Activated CD4-positive, alpha-beta T cell treated with anti-CD3 and anti-CD28 coated beads for 36 hours (primary cell): ENCODE measurements at regions not wholly inside any gene's neighbourhood (a gene's known extent, or its start where the extent isn't known, plus 50 kb on each side); places are given as distances from the start of the nearest gene placed in this dataset.

Experiments
- ATAC-seq: fragments of 200-7000 bp; cut with Tn5 transposase; one replicate; pipeline ENCODE4 v1.10.0; 2021; ENCODE audit warnings: mild to moderate bottlenecking, moderate library complexity
- CTCF ChIA-PET: fragments of 350-600 bp; sonication (Branson Sonifier 250); formaldehyde crosslinking; loops from one replicate; lab custom pipeline; 2021; ENCODE audit warnings: antibody characterized with exemption; lab: Charles Lee
- POLR2A ChIA-PET: fragments of 350-600 bp; sonication (Branson Sonifier 250); formaldehyde crosslinking; loops from one replicate; lab custom pipeline; 2021; ENCODE audit warnings: antibody characterized with exemption, inconsistent platforms; lab: Charles Lee
- DNase-seq: peaks from one replicate; pipeline ENCODE4 v3.0.0-alpha.2; 2020
- H3K27ac Mint-ChIP-seq: one replicate; pipeline ENCODE4 v1.8.0; 2021; ENCODE audit warnings: mixed read lengths
- H3K27me3 Mint-ChIP-seq: one replicate; pipeline ENCODE4 v1.8.0; 2021; ENCODE audit warnings: mixed read lengths
- H3K36me3 Mint-ChIP-seq: one replicate; pipeline ENCODE4 v1.8.0; 2021; ENCODE audit warnings: low read depth, mixed read lengths
- H3K4me1 Mint-ChIP-seq: one replicate; pipeline ENCODE4 v1.8.0; 2021; ENCODE audit warnings: mixed read lengths
- H3K4me3 Mint-ChIP-seq: one replicate; pipeline ENCODE4 v1.8.0; 2021; ENCODE audit warnings: mild to moderate bottlenecking, moderate library complexity, mixed read lengths
- H3K9me3 Mint-ChIP-seq: one replicate; pipeline ENCODE4 v1.8.0; 2021; ENCODE audit warnings: low read depth, mixed read lengths
- intact Hi-C, 2 experiments: fragments of 100-400 bp; cut with DNase I in 1 of 2; cut with micrococcal nuclease in 1 of 2; formaldehyde crosslinking; loops; one replicate each; pipeline versions ENCODE4 v1.14.2 to v1.15.1; 2022 to 2024; cut with DNase I, micrococcal nuclease

DNA sequence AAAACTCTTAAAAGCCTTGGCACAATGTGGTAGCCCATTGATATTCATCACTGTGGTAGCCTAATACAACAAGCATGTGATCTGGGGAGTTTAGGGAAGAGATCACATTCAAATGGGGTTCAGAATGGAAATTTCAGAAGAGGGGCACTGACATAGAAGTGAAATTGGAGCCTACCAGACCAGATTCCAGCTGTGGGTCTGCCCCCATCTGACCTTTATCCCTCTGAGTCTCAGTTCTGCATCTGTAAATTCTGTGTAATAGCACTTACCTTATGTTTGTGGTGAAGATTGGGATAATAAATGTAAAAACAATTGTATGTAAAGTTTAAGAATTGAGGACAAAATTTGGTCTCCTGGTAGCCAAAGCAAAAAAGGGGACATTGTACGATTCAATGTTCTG is 320.4 kb upstream of the BOD1L1 start:
- ATAC-seq, result no peak
- Mint-ChIP-seq H3K36me3 (no peaks in the 10 kb centered on the region), H3K27me3 (no peaks in the 10 kb centered on the region)

DNA sequence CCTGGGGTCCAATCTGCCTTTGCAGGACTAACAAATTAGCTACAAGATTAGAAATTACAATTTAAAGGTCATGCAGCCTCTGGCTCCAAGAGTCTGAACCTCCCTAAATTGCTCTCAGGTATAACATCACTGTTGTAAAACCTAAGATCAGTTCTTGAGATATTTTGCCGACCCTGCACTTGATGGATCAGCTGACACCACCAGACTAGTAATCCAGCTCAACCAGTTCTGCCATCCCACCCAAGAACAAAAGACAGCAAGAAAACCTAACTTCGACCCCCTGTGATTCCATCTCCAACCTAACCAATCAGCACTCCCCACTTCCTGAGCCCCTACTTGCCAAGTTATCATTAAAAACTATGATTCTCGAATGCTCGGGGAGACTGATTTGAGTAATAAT is 323.0 kb upstream of the BOD1L1 start:
- no peak overlapping the region for H3K27ac Mint-ChIP-seq
- intact Hi-C loops, result no loop called here
- H3K36me3 Mint-ChIP-seq, result no peaks in the 10 kb centered on the region
- ChIA-PET CTCF (no interaction called here), POLR2A (no interaction called here)
- DNase-seq, result no peak
- H3K4me3 Mint-ChIP-seq, result no peak overlapping the region
- peaks cover 2% of the 10 kb centered on the region for H3K27me3 Mint-ChIP-seq
- no peaks in the 10 kb centered on the region for H3K9me3 Mint-ChIP-seq
- no peaks in the 10 kb centered on the region for H3K4me1 Mint-ChIP-seq
- ATAC-seq, result no peak

More for the DNA sequence above, 320.4 kb upstream of the BOD1L1 start:
- Mint-ChIP-seq H3K27ac (no peak overlapping the region), H3K4me1 (no peaks in the 10 kb centered on the region), H3K4me3 (no peak overlapping the region), H3K9me3 (no peaks in the 10 kb centered on the region)
- CTCF ChIA-PET, result interaction anchor here (1.0 kb wide), 1 partner anchor 750 kb away, joined by 3 read pairs; no protein-coding TSS in a partner anchor
- no peak for DNase-seq
- POLR2A ChIA-PET, result no interaction called here
- intact Hi-C loops, result loop anchor here in 1 of 2 experiments (10.0 kb wide), 1 partner anchor 157 kb away; no protein-coding TSS in a partner anchor

DNA sequence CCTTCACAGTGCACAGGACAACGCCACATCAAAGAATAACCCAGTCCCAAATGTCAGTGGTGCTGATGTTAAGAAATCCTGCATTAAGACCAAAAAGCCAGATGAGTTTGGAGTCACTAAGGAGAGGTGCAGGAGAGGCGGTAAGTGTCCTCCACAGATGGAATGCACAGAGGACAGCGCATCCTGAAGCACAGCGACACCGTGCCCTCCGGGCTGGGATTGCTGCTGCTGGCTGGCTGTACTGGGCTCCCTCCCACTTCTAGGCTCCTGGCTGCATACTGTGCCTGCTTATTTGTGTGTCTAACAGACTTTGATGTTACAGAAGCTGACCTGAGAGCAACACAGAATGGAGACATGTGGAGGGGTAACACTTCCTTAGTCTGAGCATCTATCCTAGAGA is 325.6 kb upstream of the BOD1L1 start:
- ATAC-seq (no peak), DNase-seq (no peak)
- Mint-ChIP-seq H3K4me3 (no peak overlapping the region), H3K27me3 (peaks cover 2% of the 10 kb centered on the region), H3K36me3 (no peaks in the 10 kb centered on the region), H3K4me1 (no peaks in the 10 kb centered on the region), H3K27ac (no peak overlapping the region), H3K9me3 (no peaks in the 10 kb centered on the region)
- ChIA-PET POLR2A (no interaction called here), CTCF (no interaction called here)
- intact Hi-C loops, result no loop called here

DNA sequence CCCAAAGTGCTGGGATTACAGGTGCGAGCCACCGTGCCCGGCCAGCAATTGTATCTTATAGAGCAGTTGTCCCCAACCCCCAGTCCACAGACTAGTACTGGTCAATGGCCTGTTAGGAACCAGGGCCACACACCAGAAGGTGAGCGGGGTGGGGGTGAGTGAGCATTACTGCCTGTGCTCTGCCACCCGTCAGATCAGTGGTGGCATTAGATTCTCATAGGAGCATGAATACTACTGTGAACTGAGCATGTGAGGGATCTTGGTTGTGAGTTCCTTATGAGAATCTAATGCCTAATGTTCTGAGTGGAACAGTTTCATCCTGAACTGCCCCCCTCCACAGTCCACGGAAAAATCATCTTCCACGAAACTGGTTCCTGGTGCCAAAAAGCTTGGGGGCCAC is 328.0 kb upstream of the BOD1L1 start:
- intact Hi-C loops, result no loop called here
- POLR2A ChIA-PET, result no interaction called here
- ATAC-seq (no peak), DNase-seq (no peak)
- Mint-ChIP-seq H3K9me3 (no peaks in the 10 kb centered on the region), H3K4me1 (no peaks in the 10 kb centered on the region), H3K4me3 (no peak overlapping the region), H3K27ac (no peak overlapping the region), H3K27me3 (peaks cover 4% of the 10 kb centered on the region), H3K36me3 (no peaks in the 10 kb centered on the region)
- CTCF ChIA-PET, result no interaction called here

DNA sequence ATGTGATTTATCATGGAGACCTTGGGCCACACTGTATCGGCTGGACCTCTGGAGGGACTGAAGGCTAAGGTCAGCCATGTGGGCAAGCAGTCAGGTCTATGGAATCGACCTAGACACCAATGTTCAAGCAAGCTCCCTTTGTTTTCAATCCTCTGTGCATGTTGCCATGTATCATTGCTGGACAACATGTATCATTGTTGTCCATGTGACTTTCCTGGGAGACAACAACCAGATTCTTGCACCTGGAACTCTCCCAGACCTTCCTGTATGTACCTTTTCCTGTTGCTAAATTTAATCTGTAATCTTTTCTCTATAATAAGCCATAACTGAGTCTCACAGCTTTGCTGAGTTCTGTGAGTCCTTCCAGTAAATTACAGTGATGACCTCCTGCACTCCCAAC is 329.4 kb upstream of the BOD1L1 start:
- H3K9me3 Mint-ChIP-seq, result no peaks in the 10 kb centered on the region
- POLR2A ChIA-PET, result no interaction called here
- no peaks in the 10 kb centered on the region for H3K36me3 Mint-ChIP-seq
- DNase-seq, result no peak
- peaks cover 4% of the 10 kb centered on the region for H3K27me3 Mint-ChIP-seq
- no peaks in the 10 kb centered on the region for H3K4me1 Mint-ChIP-seq
- H3K4me3 Mint-ChIP-seq, result no peak overlapping the region
- intact Hi-C loops, result no loop called here
- H3K27ac Mint-ChIP-seq, result no peak overlapping the region
- ATAC-seq, result no peak
- CTCF ChIA-PET, result no interaction called here

DNA sequence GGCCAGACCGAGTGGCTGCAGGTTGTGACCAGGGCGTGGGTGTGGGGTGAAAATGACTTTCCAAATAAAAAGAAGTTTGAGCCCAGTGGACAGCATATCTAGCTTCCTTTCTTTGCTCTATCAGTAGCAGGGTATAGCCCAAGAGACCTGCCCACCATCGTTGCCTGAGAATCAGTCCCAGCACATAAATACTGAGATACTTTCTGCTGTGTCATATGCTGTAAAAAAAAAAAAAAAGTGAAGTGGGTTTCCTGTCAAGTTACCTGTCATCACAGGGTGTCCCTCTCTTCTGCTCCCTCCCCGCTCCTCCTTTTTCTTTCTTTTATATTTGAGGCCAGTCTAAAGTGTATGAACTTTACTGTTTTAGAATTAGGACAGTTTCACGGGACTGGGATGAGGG is 330.3 kb upstream of the BOD1L1 start:
- peaks cover 4% of the 10 kb centered on the region for H3K27me3 Mint-ChIP-seq
- no peaks in the 10 kb centered on the region for H3K36me3 Mint-ChIP-seq
- no peak overlapping the region for H3K4me3 Mint-ChIP-seq
- DNase-seq (no peak), ATAC-seq (no peak)
- ChIA-PET CTCF (no interaction called here), POLR2A (no interaction called here)
- H3K27ac Mint-ChIP-seq, result no peak overlapping the region
- no peaks in the 10 kb centered on the region for H3K9me3 Mint-ChIP-seq
- H3K4me1 Mint-ChIP-seq, result no peaks in the 10 kb centered on the region
- intact Hi-C loops, result no loop called here

DNA sequence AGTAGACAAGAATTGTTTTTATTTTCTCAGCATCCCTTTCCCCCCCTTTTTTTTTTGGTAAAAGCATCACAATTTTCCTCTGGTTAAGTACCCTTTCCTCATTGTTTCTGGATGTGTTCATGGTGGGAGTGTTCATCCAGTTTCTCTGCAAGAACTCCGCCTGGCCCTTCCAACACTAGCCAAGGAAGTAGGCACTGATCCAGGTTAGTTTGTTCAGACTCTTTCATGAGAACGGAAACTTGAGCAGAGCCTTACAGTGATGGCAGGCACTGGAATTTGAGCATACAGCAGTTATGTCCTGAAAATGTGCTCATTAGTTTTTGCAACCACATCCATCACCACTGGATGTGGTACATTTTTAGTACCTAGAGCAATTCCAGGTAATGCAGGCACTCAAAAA is 336.1 kb upstream of the BOD1L1 start:
- Mint-ChIP-seq H3K27me3 (peaks cover 2% of the 10 kb centered on the region), H3K9me3 (no peaks in the 10 kb centered on the region), H3K36me3 (no peaks in the 10 kb centered on the region), H3K4me1 (no peaks in the 10 kb centered on the region), H3K27ac (no peak overlapping the region), H3K4me3 (no peak overlapping the region)
- ATAC-seq (no peak), DNase-seq (no peak)
- CTCF ChIA-PET, result no interaction called here
- intact Hi-C loops, result no loop called here
- POLR2A ChIA-PET, result no interaction called here

DNA sequence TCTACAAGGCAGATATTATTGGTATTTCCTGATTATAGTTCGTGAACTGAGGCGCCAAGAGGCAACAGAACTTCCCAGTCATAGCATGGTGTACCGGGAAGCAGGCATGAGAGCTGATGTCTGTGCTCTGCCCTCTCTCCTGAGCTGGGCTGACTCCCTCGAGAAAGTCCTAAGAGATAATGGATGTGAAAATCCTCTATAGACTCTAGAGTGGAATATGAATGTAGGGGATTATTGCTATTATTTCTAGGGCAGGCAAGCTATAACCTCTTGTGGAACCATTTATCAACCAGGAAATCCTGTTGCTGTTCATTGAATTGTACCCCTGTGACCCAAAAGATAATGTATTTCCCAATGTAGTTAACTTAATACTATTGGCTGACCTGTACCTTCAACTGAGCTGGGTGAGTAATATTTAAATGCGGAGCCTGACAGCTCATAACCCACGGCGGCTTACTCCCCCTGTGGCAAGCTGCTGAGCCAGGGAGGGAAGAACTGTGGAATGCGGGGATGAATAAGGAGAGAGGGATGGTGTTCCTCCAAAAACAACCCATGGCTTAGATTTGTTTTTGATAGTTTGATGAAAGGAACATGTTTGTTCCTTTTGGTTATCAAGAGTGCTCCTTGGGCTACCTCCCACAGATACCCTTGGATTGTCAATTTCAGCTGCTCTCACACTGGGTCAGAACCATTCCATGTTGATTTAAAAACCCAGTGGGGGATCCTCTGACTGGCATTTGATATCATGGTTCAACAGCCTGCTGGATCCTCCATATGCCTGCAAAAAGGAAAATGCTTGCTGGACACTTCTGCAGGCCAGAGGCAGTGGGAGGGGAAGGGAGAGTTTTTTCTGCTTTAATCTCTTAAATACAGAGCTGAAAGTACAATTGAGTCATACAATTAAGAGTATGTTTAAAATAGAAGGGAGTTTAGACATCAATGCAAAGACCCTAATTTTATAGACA is 339.0 kb upstream of the BOD1L1 start:
- H3K27me3 Mint-ChIP-seq, result no peaks in the 10 kb centered on the region
- no peaks in the 10 kb centered on the region for H3K4me1 Mint-ChIP-seq
- H3K4me3 Mint-ChIP-seq, result no peak overlapping the region
- no peaks in the 10 kb centered on the region for H3K9me3 Mint-ChIP-seq
- H3K27ac Mint-ChIP-seq, result no peak overlapping the region
- ATAC-seq (no peak), DNase-seq (no peak)
- intact Hi-C loops, result no loop called here
- ChIA-PET POLR2A (no interaction called here), CTCF (no interaction called here)
- H3K36me3 Mint-ChIP-seq, result no peaks in the 10 kb centered on the region

DNA sequence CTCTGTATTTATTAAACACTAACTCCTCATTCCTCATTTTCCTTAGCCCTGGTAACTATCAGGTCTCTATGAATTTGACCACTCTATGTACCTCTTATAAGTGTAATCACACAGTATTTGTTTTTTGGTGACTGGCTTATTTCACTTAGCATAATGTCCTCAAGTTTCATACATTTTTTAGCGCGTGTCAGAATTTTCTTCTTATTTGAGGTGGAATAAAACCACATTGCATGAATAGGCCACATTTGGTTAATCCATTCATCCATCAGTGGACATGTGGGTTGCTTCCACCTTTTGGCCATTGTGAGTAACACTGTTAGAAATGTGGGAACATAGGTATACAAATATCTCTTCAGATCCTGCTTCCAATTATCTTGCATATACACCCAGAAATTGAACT is 341.2 kb upstream of the BOD1L1 start:
- ATAC-seq (no peak), DNase-seq (no peak)
- Mint-ChIP-seq H3K27ac (no peak overlapping the region), H3K4me1 (no peaks in the 10 kb centered on the region), H3K4me3 (no peak overlapping the region), H3K9me3 (no peaks in the 10 kb centered on the region), H3K27me3 (no peaks in the 10 kb centered on the region), H3K36me3 (no peaks in the 10 kb centered on the region)
- ChIA-PET CTCF (no interaction called here), POLR2A (no interaction called here)
- intact Hi-C loops, result no loop called here

DNA sequence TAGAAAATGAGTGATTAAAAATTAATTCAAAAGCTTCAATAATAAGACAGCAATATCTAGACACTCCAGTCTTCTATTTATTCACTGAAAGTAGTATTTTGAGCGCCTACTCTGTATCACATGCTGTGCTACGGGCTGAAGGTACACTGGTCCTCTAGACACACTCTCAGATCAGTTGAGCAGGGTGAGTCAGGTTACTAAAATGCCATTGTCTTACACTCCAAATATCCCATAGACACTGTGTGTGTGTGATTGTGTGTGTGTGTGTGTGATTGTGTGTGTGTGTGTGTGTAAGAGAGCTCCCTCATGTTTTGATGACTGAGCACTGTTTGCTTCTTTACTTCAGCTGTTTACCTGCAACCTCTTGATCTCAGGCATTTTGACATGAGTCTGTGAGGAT is 342.8 kb upstream of the BOD1L1 start:
- CTCF ChIA-PET, result no interaction called here

DNA sequence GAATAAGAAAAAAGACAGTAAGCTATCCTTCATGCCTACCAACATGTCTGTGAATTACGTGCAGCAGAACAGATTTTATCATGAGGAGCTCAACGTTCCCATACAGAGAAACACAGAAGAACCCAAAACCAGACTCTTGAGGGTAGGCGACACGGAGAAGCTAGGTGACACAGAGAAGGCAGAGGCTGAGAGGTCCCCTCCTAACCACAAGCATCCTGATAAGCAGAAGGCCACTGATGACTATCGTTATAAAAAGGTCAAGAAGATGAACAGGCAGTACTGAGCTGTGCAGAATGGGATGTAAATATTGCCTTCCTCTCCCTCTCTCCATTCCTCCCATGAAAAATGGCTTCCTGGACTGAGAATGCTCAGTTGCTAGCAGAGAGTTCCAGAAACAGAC is 350.2 kb upstream of the BOD1L1 start:
- POLR2A ChIA-PET, result no interaction called here
- ATAC-seq (no peak), DNase-seq (no peak)
- peaks cover 4% of the 10 kb centered on the region for H3K9me3 Mint-ChIP-seq
- H3K27ac Mint-ChIP-seq, result no peak overlapping the region
- H3K4me3 Mint-ChIP-seq, result no peak overlapping the region
- H3K36me3 Mint-ChIP-seq, result no peaks in the 10 kb centered on the region
- CTCF ChIA-PET, result interaction anchor here (0.6 to 1.4 kb wide), 2 partner anchors 28 to 582 kb away, joined by 3 read pairs; no protein-coding TSS in a partner anchor
- H3K27me3 Mint-ChIP-seq, result peaks cover 4% of the 10 kb centered on the region
- intact Hi-C loops, result no loop called here
- H3K4me1 Mint-ChIP-seq, result peaks cover 8% of the 10 kb centered on the region

More for the DNA sequence above, 342.8 kb upstream of the BOD1L1 start:
- Mint-ChIP-seq H3K36me3 (no peaks in the 10 kb centered on the region), H3K9me3 (no peaks in the 10 kb centered on the region), H3K4me1 (no peaks in the 10 kb centered on the region), H3K27me3 (no peaks in the 10 kb centered on the region), H3K4me3 (no peak overlapping the region), H3K27ac (no peak overlapping the region)
- intact Hi-C loops, result no loop called here
- DNase-seq (no peak), ATAC-seq (no peak)
- POLR2A ChIA-PET, result no interaction called here
